Breast epithelium (tissue), 3 donors: ENCODE measurements at regions not wholly inside any gene's neighbourhood (a gene's known extent, or its start where the extent isn't known, plus 50 kb on each side); places are given as distances from the start of the nearest gene placed in this dataset.

Source experiments
- POLR2A ChIP-seq: fragments of 450-650 bp; IDR thresholded peaks from one replicate; pipeline ENCODE4 v1.6.1; 2016; ENCODE audit warnings: antibody characterized with exemption, mild to moderate bottlenecking, moderate library complexity
- TF ChIP-seq, protein P1 (sequence below), 3 donors: fragments of 450-650 bp; IDR thresholded peaks; one replicate each; pipeline ENCODE4 v1.5.1; 2016 to 2017; ENCODE audit warnings: antibody characterized with exemption in 3 of 3, mild to moderate bottlenecking in 3 of 3, moderate library complexity in 3 of 3

DNA sequence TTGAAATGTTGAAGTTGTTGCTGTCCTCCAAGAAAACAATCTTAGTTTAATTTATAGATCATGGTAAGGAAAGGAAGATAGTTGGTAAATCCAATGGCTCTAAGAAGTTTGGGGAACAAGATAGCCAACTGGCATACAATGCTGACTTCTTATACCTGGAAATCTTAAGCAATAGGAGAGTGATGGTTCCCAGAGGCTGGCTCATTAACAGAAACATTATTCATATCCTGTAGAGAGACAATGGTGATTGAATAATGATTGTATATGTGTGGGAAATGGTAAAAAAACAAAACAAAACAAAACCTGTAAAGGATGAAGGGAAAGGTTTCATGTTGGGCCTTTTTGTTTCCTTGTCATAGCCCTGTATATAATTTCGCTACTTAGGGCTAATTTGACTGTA is 174.9 kb upstream of the CTSO start:
- TF ChIP-seq, protein P1, sequence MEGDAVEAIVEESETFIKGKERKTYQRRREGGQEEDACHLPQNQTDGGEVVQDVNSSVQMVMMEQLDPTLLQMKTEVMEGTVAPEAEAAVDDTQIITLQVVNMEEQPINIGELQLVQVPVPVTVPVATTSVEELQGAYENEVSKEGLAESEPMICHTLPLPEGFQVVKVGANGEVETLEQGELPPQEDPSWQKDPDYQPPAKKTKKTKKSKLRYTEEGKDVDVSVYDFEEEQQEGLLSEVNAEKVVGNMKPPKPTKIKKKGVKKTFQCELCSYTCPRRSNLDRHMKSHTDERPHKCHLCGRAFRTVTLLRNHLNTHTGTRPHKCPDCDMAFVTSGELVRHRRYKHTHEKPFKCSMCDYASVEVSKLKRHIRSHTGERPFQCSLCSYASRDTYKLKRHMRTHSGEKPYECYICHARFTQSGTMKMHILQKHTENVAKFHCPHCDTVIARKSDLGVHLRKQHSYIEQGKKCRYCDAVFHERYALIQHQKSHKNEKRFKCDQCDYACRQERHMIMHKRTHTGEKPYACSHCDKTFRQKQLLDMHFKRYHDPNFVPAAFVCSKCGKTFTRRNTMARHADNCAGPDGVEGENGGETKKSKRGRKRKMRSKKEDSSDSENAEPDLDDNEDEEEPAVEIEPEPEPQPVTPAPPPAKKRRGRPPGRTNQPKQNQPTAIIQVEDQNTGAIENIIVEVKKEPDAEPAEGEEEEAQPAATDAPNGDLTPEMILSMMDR (IDR thresholded peaks at IDR 0.05): no peak
- no peak for TF ChIP-seq POLR2A
